Ascending aorta (tissue), 2 donors: ENCODE measurements at regions not wholly inside any gene's neighbourhood (a gene's known extent, or its start where the extent isn't known, plus 50 kb on each side); places are given as distances from the start of the nearest gene placed in this dataset.

Experiments
- DNase-seq, 2 donors: peaks; one replicate each; pipeline ENCODE4 v3.0.0-alpha.2; 2019; ENCODE audit warnings: low spot score in 2 of 2
- H3K27ac ChIP-seq, 2 donors: fragments of 200-600 bp; sonication (generic); one replicate each; pipeline ENCODE4 v1.5.1; 2016 to 2017; ENCODE audit warnings: mild to moderate bottlenecking in 1 of 2
- H3K27me3 ChIP-seq: fragments of 200-600 bp; sonication (generic); one replicate; pipeline ENCODE4 v1.5.1; 2017
- H3K36me3 ChIP-seq, 2 donors: fragments of 200-600 bp; sonication (generic); one replicate each; pipeline ENCODE4 v1.5.1; 2016
- H3K4me1 ChIP-seq, 2 donors: fragments of 200-600 bp; sonication (generic); one replicate each; pipeline ENCODE4 v1.5.1; 2016 to 2017; ENCODE audit warnings: mild to moderate bottlenecking in 1 of 2
- H3K4me3 ChIP-seq, 2 donors: fragments of 200-600 bp; sonication (generic); one replicate each; pipeline ENCODE4 v1.5.1; 2016 to 2017; ENCODE audit warnings: mild to moderate bottlenecking in 1 of 2
- H3K9me3 ChIP-seq, 2 donors: fragments of 200-600 bp; sonication (generic); one replicate each; pipeline ENCODE4 v1.5.1; 2016
- CTCF ChIP-seq, 3 experiments: fragments of 200-600 bp in 2 of 3; fragments of 450-650 bp in 1 of 3; sonication (generic) in 2 of 3; IDR thresholded peaks; one replicate each; pipeline ENCODE4 v1.5.1; 2016 to 2019; ENCODE audit warnings: antibody characterized with exemption in 3 of 3, mild to moderate bottlenecking in 1 of 3, moderate library complexity in 1 of 3
- intact Hi-C: fragments of 100-400 bp; cut with DNase I; formaldehyde crosslinking; loops from one replicate; pipeline ENCODE4 v1.15.1; 2023

GRCh38 chr2:146986161-146986560, 858.7 kb upstream of the ACVR2A start:
- Histone ChIP-seq H3K4me1 (no peaks in the 10 kb centered on the region), H3K27ac (no peak overlapping the region), H3K27me3 (no peaks in the 10 kb centered on the region), H3K9me3 (no peaks in the 10 kb centered on the region), H3K4me3 (no peak overlapping the region), H3K36me3 (no peaks in the 10 kb centered on the region)
- no peak for DNase-seq
- TF ChIP-seq CTCF (IDR thresholded peaks at IDR 0.05) = no peak
- intact Hi-C loops = no loop called here

- H3K27me3 ChIP-seq = no peaks in the 10 kb centered on the region
- no peaks in the 10 kb centered on the region for H3K9me3 ChIP-seq
- DNase-seq = no peak
- H3K4me3 ChIP-seq = no peak overlapping the region
- no peaks in the 10 kb centered on the region for H3K36me3 ChIP-seq
- TF ChIP-seq CTCF (IDR thresholded peaks at IDR 0.05) = no peak
- H3K4me1 ChIP-seq = no peaks in the 10 kb centered on the region
- intact Hi-C loops = no loop called here
- H3K27ac ChIP-seq = no peak overlapping the region
These were observed 859.1 kb upstream of the ACVR2A start for GRCh38 chr2:146985753-146986152.

- no peaks in the 10 kb centered on the region for H3K36me3 ChIP-seq
- no peak for TF ChIP-seq CTCF (IDR thresholded peaks at IDR 0.05)
- no peaks in the 10 kb centered on the region for H3K27me3 ChIP-seq
- H3K4me1 ChIP-seq = no peaks in the 10 kb centered on the region
- no peak overlapping the region for H3K4me3 ChIP-seq
- no peak for DNase-seq
- H3K27ac ChIP-seq = no peak overlapping the region
- intact Hi-C loops = no loop called here
- no peaks in the 10 kb centered on the region for H3K9me3 ChIP-seq
These were observed 860.8 kb upstream of the ACVR2A start for GRCh38 chr2:146984014-146984413.

GRCh38 chr2:146982393-146982846, 862.4 kb upstream of the ACVR2A start:
- Histone ChIP-seq H3K4me3 (no peak overlapping the region), H3K27ac (no peak overlapping the region), H3K9me3 (no peaks in the 10 kb centered on the region), H3K27me3 (no peaks in the 10 kb centered on the region), H3K4me1 (no peaks in the 10 kb centered on the region), H3K36me3 (no peaks in the 10 kb centered on the region)
- DNase-seq = no peak
- intact Hi-C loops = no loop called here
- TF ChIP-seq CTCF (IDR thresholded peaks at IDR 0.05) = no peak

GRCh38 chr2:146981921-146982320, 862.9 kb upstream of the ACVR2A start:
- H3K27ac ChIP-seq = no peak overlapping the region
- H3K9me3 ChIP-seq = no peaks in the 10 kb centered on the region
- TF ChIP-seq CTCF (IDR thresholded peaks at IDR 0.05) = no peak
- no peaks in the 10 kb centered on the region for H3K4me1 ChIP-seq
- H3K36me3 ChIP-seq = no peaks in the 10 kb centered on the region
- intact Hi-C loops = no loop called here
- DNase-seq = no peak
- H3K27me3 ChIP-seq = no peaks in the 10 kb centered on the region
- H3K4me3 ChIP-seq = no peak overlapping the region

- intact Hi-C loops = no loop called here
- Histone ChIP-seq H3K9me3 (no peaks in the 10 kb centered on the region), H3K4me1 (no peaks in the 10 kb centered on the region), H3K27ac (no peak overlapping the region), H3K4me3 (no peak overlapping the region), H3K36me3 (no peaks in the 10 kb centered on the region), H3K27me3 (no peaks in the 10 kb centered on the region)
- DNase-seq = no peak
- TF ChIP-seq CTCF (IDR thresholded peaks at IDR 0.05) = no peak
These were observed 865.1 kb upstream of the ACVR2A start for GRCh38 chr2:146979746-146980145.
